Upper lobe of left lung (tissue), 4 donors: ENCODE measurements at regions not wholly inside any gene's neighbourhood (a gene's known extent, or its start where the extent isn't known, plus 50 kb on each side); places are given as distances from the start of the nearest gene placed in this dataset.

Source experiments
- EP300 ChIP-seq, 4 donors: sonication (generic); formaldehyde crosslinking; IDR thresholded peaks; one replicate each; pipeline ENCODE4 v1.5.1; 2017; ENCODE audit warnings: antibody characterized with exemption in 4 of 4, control low read depth in 2 of 4
- POLR2A ChIP-seq, 4 donors: fragments of 450-650 bp; IDR thresholded peaks; one replicate each; pipeline ENCODE4 v1.5.1; 2016 to 2017; ENCODE audit warnings: antibody characterized with exemption in 4 of 4, mild to moderate bottlenecking in 2 of 4
- TF ChIP-seq, protein P1 (sequence below), 6 experiments: fragments of 450-650 bp in 4 of 6; fragments of 200-600 bp in 2 of 6; sonication (generic) in 2 of 6; IDR thresholded peaks; one replicate each; pipeline ENCODE4 v1.5.1; 2016 to 2019; ENCODE audit warnings: antibody characterized with exemption in 6 of 6

DNA sequence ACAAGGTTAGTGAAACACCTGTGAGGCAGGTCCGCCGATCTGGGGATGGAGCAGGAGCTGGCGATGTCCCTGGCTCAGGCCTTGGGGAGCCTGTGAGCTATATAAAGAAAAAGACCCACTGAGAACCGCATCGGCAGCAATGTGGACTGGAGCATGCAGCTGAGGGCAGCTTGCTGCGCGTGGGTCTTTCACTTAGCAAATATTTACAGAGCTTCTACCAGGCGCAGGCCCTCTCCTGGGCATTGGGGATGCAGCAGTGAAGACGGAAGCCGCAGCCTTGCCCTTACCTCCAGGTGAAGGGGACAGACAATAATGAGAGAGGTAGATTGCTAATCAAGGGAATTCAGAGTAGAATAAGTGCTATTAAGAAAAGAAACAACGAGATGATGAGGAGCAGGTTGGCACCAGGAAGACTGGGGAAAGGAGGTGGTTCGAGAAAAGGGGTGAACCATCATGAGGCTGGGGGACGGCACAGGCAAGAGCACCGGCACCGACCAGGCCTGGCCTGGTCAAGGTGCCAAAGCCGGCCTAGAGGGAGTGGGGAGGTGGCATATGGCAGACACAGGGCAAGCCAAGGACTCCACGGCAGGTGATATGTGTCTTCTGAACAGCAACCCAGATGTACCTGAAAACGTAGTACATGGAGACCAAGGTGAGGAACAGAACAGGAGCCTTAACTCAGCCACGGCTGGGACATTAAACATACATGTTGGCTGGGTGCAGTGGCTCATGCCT, 60.7 kb upstream of the PAX7 start:
- TF ChIP-seq POLR2A (IDR thresholded peaks at IDR 0.05) (no peak), EP300 (IDR thresholded peaks at IDR 0.05) (no peak)
- TF ChIP-seq, protein P1, sequence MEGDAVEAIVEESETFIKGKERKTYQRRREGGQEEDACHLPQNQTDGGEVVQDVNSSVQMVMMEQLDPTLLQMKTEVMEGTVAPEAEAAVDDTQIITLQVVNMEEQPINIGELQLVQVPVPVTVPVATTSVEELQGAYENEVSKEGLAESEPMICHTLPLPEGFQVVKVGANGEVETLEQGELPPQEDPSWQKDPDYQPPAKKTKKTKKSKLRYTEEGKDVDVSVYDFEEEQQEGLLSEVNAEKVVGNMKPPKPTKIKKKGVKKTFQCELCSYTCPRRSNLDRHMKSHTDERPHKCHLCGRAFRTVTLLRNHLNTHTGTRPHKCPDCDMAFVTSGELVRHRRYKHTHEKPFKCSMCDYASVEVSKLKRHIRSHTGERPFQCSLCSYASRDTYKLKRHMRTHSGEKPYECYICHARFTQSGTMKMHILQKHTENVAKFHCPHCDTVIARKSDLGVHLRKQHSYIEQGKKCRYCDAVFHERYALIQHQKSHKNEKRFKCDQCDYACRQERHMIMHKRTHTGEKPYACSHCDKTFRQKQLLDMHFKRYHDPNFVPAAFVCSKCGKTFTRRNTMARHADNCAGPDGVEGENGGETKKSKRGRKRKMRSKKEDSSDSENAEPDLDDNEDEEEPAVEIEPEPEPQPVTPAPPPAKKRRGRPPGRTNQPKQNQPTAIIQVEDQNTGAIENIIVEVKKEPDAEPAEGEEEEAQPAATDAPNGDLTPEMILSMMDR (IDR thresholded peaks at IDR 0.05): no peak
